Type B pancreatic cell (in vitro differentiated cells): ENCODE measurements at regions not wholly inside any gene's neighbourhood (a gene's known extent, or its start where the extent isn't known, plus 50 kb on each side); places are given as distances from the start of the nearest gene placed in this dataset.
A peak's percentile ranks its signal among the peaks of the same experiment; 100 is the strongest.

Experiments
- DNase-seq: peaks from one replicate; pipeline ENCODE4 v3.0.0; 2021; ENCODE audit warnings: mixed read lengths; ENCODE audit not compliant: unreplicated experiment; ENCODE audit errors: extremely low spot score
- H3K27ac Mint-ChIP-seq: 2 replicates; pipeline ENCODE4 v1.8.0; 2021; ENCODE audit warnings: mild to moderate bottlenecking, mixed read lengths
- H3K27me3 Mint-ChIP-seq: 2 replicates; pipeline ENCODE4 v1.8.0; 2021; ENCODE audit warnings: mixed read lengths
- H3K36me3 Mint-ChIP-seq: 2 replicates; pipeline ENCODE4 v1.8.0; 2021; ENCODE audit warnings: mixed read lengths
- H3K4me1 Mint-ChIP-seq: one replicate; pipeline ENCODE4 v1.8.0; 2021; ENCODE audit warnings: mixed read lengths; ENCODE audit not compliant: unreplicated experiment
- H3K4me3 Mint-ChIP-seq: 2 replicates; pipeline ENCODE4 v1.8.0; 2021; ENCODE audit warnings: mild to moderate bottlenecking, mixed read lengths
- H3K9me3 Mint-ChIP-seq: 2 replicates; pipeline ENCODE4 v1.8.0; 2021; ENCODE audit warnings: mixed read lengths
- CTCF ChIP-seq: fragments of 200-600 bp; sonication (generic); conservative IDR thresholded peaks from 2 replicates; pipeline ENCODE4 v1.5.0; 2021; ENCODE audit warnings: antibody characterized with exemption, mild to moderate bottlenecking

GRCh38 chr3:148077965-148078364, 619.7 kb upstream of the AGTR1 start:
- DNase-seq, result no peak
- Mint-ChIP-seq H3K27me3 (no peaks in the 10 kb centered on the region), H3K27ac (no peak overlapping the region)

GRCh38 chr3:148078658-148079057, 619.0 kb upstream of the AGTR1 start:
- Mint-ChIP-seq H3K4me3 (no peak overlapping the region), H3K27ac (no peak overlapping the region), H3K27me3 (no peaks in the 10 kb centered on the region)

More at GRCh38 chr3:148077965-148078364, 619.7 kb upstream of the AGTR1 start:
- Mint-ChIP-seq H3K9me3 (no peaks in the 10 kb centered on the region), H3K4me3 (no peak overlapping the region), H3K36me3 (no peaks in the 10 kb centered on the region), H3K4me1 (peaks cover 22% of the 10 kb centered on the region)
- no peak for TF ChIP-seq CTCF

GRCh38 chr3:148079370-148079769, 618.3 kb upstream of the AGTR1 start:
- H3K4me1 Mint-ChIP-seq, result peaks cover 32% of the 10 kb centered on the region
- H3K27ac Mint-ChIP-seq, result no peak overlapping the region
- peak overlapping the region; percentile 44 for H3K4me3 Mint-ChIP-seq
- H3K27me3 Mint-ChIP-seq, result no peaks in the 10 kb centered on the region
- DNase-seq, result no peak
- TF ChIP-seq CTCF, result no peak
- H3K36me3 Mint-ChIP-seq, result no peaks in the 10 kb centered on the region
- no peaks in the 10 kb centered on the region for H3K9me3 Mint-ChIP-seq

More at GRCh38 chr3:148078658-148079057, 619.0 kb upstream of the AGTR1 start:
- DNase-seq, result no peak
- H3K36me3 Mint-ChIP-seq, result no peaks in the 10 kb centered on the region
- H3K9me3 Mint-ChIP-seq, result no peaks in the 10 kb centered on the region
- no peak for TF ChIP-seq CTCF
- H3K4me1 Mint-ChIP-seq, result peaks cover 26% of the 10 kb centered on the region

- no peak overlapping the region for H3K4me3 Mint-ChIP-seq
- H3K27ac Mint-ChIP-seq, result no peak overlapping the region
- no peaks in the 10 kb centered on the region for H3K36me3 Mint-ChIP-seq
- H3K4me1 Mint-ChIP-seq, result peaks cover 40% of the 10 kb centered on the region
- DNase-seq, result no peak
- H3K27me3 Mint-ChIP-seq, result no peaks in the 10 kb centered on the region
- no peak for TF ChIP-seq CTCF
- H3K9me3 Mint-ChIP-seq, result no peaks in the 10 kb centered on the region
Observed at GRCh38 chr3:148081926-148082325, 615.8 kb upstream of the AGTR1 start.

GRCh38 chr3:148082506-148083280, 615.0 kb upstream of the AGTR1 start:
- Mint-ChIP-seq H3K27me3 (no peaks in the 10 kb centered on the region), H3K4me1 (peaks cover 35% of the 10 kb centered on the region), H3K9me3 (no peaks in the 10 kb centered on the region), H3K4me3 (no peak overlapping the region), H3K36me3 (no peaks in the 10 kb centered on the region), H3K27ac (no peak overlapping the region)
- no peak for TF ChIP-seq CTCF
- no peak for DNase-seq
